ENCODE measurements at regions not wholly inside any gene's neighbourhood (a gene's known extent, or its start where the extent isn't known, plus 50 kb on each side); places are given as distances from the start of the nearest gene placed in this dataset.

DNA sequence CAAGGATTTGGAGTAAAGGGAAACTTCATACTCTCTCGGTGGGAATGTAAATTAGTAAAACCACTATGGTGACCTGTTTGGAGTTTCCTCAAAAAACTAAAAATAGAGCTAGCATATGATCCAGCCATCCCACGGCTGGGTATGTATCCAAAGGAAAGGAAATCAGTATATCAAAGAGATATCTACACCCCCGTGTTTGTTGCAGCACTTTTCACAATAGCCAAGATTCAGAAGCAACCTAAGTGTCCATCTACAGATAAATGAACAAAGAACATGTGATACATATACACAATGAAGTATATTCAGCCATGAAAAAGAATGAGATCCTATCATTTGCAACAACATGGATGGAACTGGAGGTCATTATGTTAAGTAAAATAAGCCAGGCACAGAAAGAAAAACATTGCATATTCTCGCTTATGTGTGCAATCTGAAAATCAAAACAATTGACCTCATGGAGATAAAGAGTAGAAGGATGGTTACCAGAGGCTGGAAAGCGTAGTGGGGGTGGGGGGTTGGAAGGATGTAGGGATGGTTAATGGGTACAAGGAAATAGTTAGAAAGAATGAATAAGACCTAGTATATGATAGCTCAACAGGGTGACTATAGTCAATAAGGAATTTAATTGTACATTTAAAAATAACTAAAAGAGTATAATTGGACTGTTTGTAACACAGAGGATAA is 468.0 kb downstream of the BCAT1 start:
- H3K9me3 ChIP-seq = no peaks in the 10 kb centered on the region
- H3K36me3 ChIP-seq = no peaks in the 10 kb centered on the region
- no peak overlapping the region for H3K4me3 ChIP-seq
- no peak overlapping the region for H3K27ac ChIP-seq
- H3K27me3 ChIP-seq = no peaks in the 10 kb centered on the region
- no peak for TF ChIP-seq POLR2A (IDR thresholded peaks at IDR 0.05)
- DNase-seq (ENCODE audit: low spot score in 2 of 2) = no peak
- intact Hi-C loops (cut with DNase I; ENCODE audit: low total_unique reads) = no loop called here
- H3K4me1 ChIP-seq = no peaks in the 10 kb centered on the region

DNA sequence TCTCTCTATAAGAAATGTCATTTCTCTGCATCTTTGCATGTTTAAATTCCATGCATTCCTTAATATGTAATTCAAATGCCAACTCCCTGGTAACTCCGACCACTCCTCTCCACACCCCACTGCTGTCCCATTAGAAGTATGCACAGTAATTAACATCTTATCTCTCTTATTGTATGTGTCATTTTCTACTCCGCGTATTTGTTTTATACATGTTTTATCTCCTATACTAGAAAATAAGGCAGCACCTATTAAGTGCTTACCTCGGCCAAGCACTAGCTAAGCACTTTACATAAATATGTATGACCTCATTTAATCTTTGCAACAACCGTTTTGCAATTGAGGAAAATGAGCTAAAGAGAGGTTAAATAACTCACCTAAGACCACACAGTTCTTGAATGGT is 469.8 kb downstream of the BCAT1 start:
- Histone ChIP-seq H3K36me3 (no peaks in the 10 kb centered on the region), H3K27me3 (no peaks in the 10 kb centered on the region), H3K9me3 (no peaks in the 10 kb centered on the region), H3K4me3 (no peak overlapping the region), H3K4me1 (no peaks in the 10 kb centered on the region), H3K27ac (no peak overlapping the region)
- no peak for TF ChIP-seq CTCF (IDR thresholded peaks at IDR 0.05)
- no peak for TF ChIP-seq POLR2AphosphoS5 (IDR thresholded peaks at IDR 0.05)
- TF ChIP-seq POLR2A (IDR thresholded peaks at IDR 0.05) = no peak
- no peak for DNase-seq (ENCODE audit: low spot score in 2 of 2)
- intact Hi-C loops (cut with DNase I; ENCODE audit: low total_unique reads) = no loop called here

DNA sequence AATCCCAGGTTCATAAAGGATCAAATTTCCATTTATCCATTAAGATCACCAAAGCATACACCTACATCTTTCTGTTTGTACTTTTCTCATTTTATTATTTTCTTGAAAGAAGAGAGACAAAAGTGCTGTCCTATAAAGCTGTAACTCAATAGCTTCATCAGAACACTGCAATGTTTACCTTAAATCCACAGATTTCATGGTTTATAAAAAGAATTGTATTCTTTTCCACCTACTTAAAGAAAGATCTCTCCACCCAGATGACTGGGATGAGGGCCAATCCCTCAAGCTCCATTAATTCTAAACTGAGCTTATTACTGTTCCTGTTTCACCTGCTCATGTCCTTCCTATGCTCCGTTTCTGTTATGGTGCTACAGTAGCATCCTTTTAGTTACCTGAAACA is 470.6 kb downstream of the BCAT1 start:
- DNase-seq (ENCODE audit: low spot score in 2 of 2) = no peak
- no peaks in the 10 kb centered on the region for H3K36me3 ChIP-seq

GRCh38 chr12:24476310-24476709 is 472.6 kb downstream of the BCAT1 start:
- Histone ChIP-seq H3K9me3 (no peaks in the 10 kb centered on the region), H3K4me1 (no peaks in the 10 kb centered on the region), H3K36me3 (no peaks in the 10 kb centered on the region), H3K27ac (no peak overlapping the region), H3K27me3 (no peaks in the 10 kb centered on the region), H3K4me3 (no peak overlapping the region)
- no peak for DNase-seq (ENCODE audit: low spot score in 2 of 2)
- intact Hi-C loops (cut with DNase I; ENCODE audit: low total_unique reads) = no loop called here
- TF ChIP-seq POLR2A (IDR thresholded peaks at IDR 0.05) (no peak), POLR2AphosphoS5 (IDR thresholded peaks at IDR 0.05) (no peak), CTCF (IDR thresholded peaks at IDR 0.05) (no peak)

More for the DNA sequence above, 470.6 kb downstream of the BCAT1 start:
- no peak for TF ChIP-seq POLR2A (IDR thresholded peaks at IDR 0.05)
- no peak for TF ChIP-seq POLR2AphosphoS5 (IDR thresholded peaks at IDR 0.05)
- TF ChIP-seq CTCF (IDR thresholded peaks at IDR 0.05) = no peak
- no peaks in the 10 kb centered on the region for H3K9me3 ChIP-seq
- H3K27ac ChIP-seq = no peak overlapping the region
- no peaks in the 10 kb centered on the region for H3K4me1 ChIP-seq
- H3K4me3 ChIP-seq = no peak overlapping the region
- intact Hi-C loops (cut with DNase I; ENCODE audit: low total_unique reads) = no loop called here
- H3K27me3 ChIP-seq = no peaks in the 10 kb centered on the region

GRCh38 chr12:24475337-24475736 is 473.6 kb downstream of the BCAT1 start:
- DNase-seq (ENCODE audit: low spot score in 2 of 2) = no peak
- no peak overlapping the region for H3K27ac ChIP-seq
- TF ChIP-seq POLR2AphosphoS5 (IDR thresholded peaks at IDR 0.05) = no peak
- no peak for TF ChIP-seq POLR2A (IDR thresholded peaks at IDR 0.05)
- no peak for TF ChIP-seq CTCF (IDR thresholded peaks at IDR 0.05)
- intact Hi-C loops (cut with DNase I; ENCODE audit: low total_unique reads) = no loop called here
- no peaks in the 10 kb centered on the region for H3K9me3 ChIP-seq
- no peaks in the 10 kb centered on the region for H3K4me1 ChIP-seq
- no peaks in the 10 kb centered on the region for H3K27me3 ChIP-seq
- no peaks in the 10 kb centered on the region for H3K36me3 ChIP-seq
- H3K4me3 ChIP-seq = no peak overlapping the region

- H3K36me3 ChIP-seq = no peaks in the 10 kb centered on the region
- H3K4me3 ChIP-seq = no peak overlapping the region
- H3K9me3 ChIP-seq = no peaks in the 10 kb centered on the region
- H3K27ac ChIP-seq = no peak overlapping the region
- no peaks in the 10 kb centered on the region for H3K4me1 ChIP-seq
- TF ChIP-seq POLR2AphosphoS5 (IDR thresholded peaks at IDR 0.05) = no peak
- no peak for TF ChIP-seq CTCF (IDR thresholded peaks at IDR 0.05)
- no peak for TF ChIP-seq POLR2A (IDR thresholded peaks at IDR 0.05)
- no peak for DNase-seq (ENCODE audit: low spot score in 2 of 2)
- H3K27me3 ChIP-seq = no peaks in the 10 kb centered on the region
- intact Hi-C loops (cut with DNase I; ENCODE audit: low total_unique reads) = no loop called here
These were observed 475.8 kb downstream of the BCAT1 start for GRCh38 chr12:24473097-24473496.

Data from breast epithelium (tissue), 4 donors.